Glutamatergic neuron (in vitro differentiated cells): ENCODE measurements at regions not wholly inside any gene's neighbourhood (a gene's known extent, or its start where the extent isn't known, plus 50 kb on each side); places are given as distances from the start of the nearest gene placed in this dataset.

Experiments used
- DNase-seq: peaks from one replicate; pipeline ENCODE4 v3.0.0; 2022
- H3K27ac Mint-ChIP-seq: one replicate; pipeline ENCODE4 v1.8.0; 2020; ENCODE audit warnings: mild to moderate bottlenecking, mixed read lengths, inconsistent platforms; ENCODE audit not compliant: unreplicated experiment
- H3K27me3 Mint-ChIP-seq: one replicate; pipeline ENCODE4 v1.8.0; 2020; ENCODE audit warnings: mild to moderate bottlenecking, moderate library complexity, mixed read lengths, inconsistent platforms; ENCODE audit not compliant: unreplicated experiment
- H3K36me3 Mint-ChIP-seq: one replicate; pipeline ENCODE4 v1.8.0; 2020; ENCODE audit warnings: mild to moderate bottlenecking, mixed read lengths, inconsistent platforms; ENCODE audit not compliant: unreplicated experiment
- H3K4me1 Mint-ChIP-seq: one replicate; pipeline ENCODE4 v1.8.0; 2020; ENCODE audit warnings: mild to moderate bottlenecking, low read depth, mixed read lengths, inconsistent platforms; ENCODE audit not compliant: unreplicated experiment
- H3K4me3 Mint-ChIP-seq: one replicate; pipeline ENCODE4 v1.8.0; 2020; ENCODE audit warnings: mild to moderate bottlenecking, mixed read lengths, inconsistent platforms; ENCODE audit not compliant: unreplicated experiment
- H3K9me3 Mint-ChIP-seq: one replicate; pipeline ENCODE4 v1.8.0; 2020; ENCODE audit warnings: mild to moderate bottlenecking, moderate library complexity, mixed read lengths, inconsistent platforms; ENCODE audit not compliant: unreplicated experiment
- TF ChIP-seq, protein P1 (sequence below): fragments of 200-600 bp; sonication (generic); IDR thresholded peaks from one replicate; pipeline ENCODE4 v1.5.0; 2021; ENCODE audit not compliant: partially characterized antibody, unreplicated experiment

- peaks cover 5% of the 10 kb centered on the region for H3K4me1 Mint-ChIP-seq
- TF ChIP-seq, protein P1, sequence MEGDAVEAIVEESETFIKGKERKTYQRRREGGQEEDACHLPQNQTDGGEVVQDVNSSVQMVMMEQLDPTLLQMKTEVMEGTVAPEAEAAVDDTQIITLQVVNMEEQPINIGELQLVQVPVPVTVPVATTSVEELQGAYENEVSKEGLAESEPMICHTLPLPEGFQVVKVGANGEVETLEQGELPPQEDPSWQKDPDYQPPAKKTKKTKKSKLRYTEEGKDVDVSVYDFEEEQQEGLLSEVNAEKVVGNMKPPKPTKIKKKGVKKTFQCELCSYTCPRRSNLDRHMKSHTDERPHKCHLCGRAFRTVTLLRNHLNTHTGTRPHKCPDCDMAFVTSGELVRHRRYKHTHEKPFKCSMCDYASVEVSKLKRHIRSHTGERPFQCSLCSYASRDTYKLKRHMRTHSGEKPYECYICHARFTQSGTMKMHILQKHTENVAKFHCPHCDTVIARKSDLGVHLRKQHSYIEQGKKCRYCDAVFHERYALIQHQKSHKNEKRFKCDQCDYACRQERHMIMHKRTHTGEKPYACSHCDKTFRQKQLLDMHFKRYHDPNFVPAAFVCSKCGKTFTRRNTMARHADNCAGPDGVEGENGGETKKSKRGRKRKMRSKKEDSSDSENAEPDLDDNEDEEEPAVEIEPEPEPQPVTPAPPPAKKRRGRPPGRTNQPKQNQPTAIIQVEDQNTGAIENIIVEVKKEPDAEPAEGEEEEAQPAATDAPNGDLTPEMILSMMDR = no peak
- H3K27ac Mint-ChIP-seq = no peak overlapping the region
- DNase-seq = no peak
- no peaks in the 10 kb centered on the region for H3K27me3 Mint-ChIP-seq
- H3K36me3 Mint-ChIP-seq = peaks cover 25% of the 10 kb centered on the region
- peaks cover 5% of the 10 kb centered on the region for H3K9me3 Mint-ChIP-seq
- H3K4me3 Mint-ChIP-seq = no peak overlapping the region
These were observed 399.9 kb downstream of the RAB28 start for GRCh38 chr4:13084210-13084609.

- peaks cover 5% of the 10 kb centered on the region for H3K9me3 Mint-ChIP-seq
- H3K4me3 Mint-ChIP-seq = no peak overlapping the region
- DNase-seq = no peak
- H3K27me3 Mint-ChIP-seq = no peaks in the 10 kb centered on the region
- H3K36me3 Mint-ChIP-seq = peaks cover 22% of the 10 kb centered on the region
- H3K27ac Mint-ChIP-seq = no peak overlapping the region
- TF ChIP-seq, protein P1 = no peak
- no peaks in the 10 kb centered on the region for H3K4me1 Mint-ChIP-seq
These were observed 402.3 kb downstream of the RAB28 start for GRCh38 chr4:13081830-13082229.

DNA sequence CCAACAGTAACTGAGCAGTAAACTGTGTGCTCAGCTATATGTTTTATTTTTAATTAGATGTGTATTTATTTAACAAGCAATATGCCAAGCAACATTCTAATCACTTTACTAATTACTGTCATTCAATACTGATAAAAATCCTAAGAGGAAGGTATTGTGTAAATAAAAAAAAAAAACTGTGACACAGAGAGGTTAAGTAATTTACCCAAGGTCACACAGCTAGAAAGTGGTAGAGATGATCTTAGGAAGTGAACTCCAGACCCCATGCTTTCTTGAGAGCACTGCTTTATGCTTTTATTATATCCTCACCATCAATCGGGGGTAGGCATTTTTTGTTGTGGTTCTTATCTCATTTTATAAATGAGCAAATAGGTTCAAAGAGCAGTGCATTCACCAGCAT lies 417.1 kb downstream of the RAB28 start:
- Mint-ChIP-seq H3K4me3 (no peak overlapping the region), H3K9me3 (no peaks in the 10 kb centered on the region), H3K4me1 (no peaks in the 10 kb centered on the region), H3K27me3 (no peaks in the 10 kb centered on the region), H3K36me3 (no peaks in the 10 kb centered on the region), H3K27ac (no peak overlapping the region)
- no peak for DNase-seq
- TF ChIP-seq, protein P1 = no peak

- Mint-ChIP-seq H3K9me3 (no peaks in the 10 kb centered on the region), H3K4me1 (no peaks in the 10 kb centered on the region), H3K4me3 (no peak overlapping the region), H3K36me3 (no peaks in the 10 kb centered on the region), H3K27me3 (no peaks in the 10 kb centered on the region), H3K27ac (no peak overlapping the region)
- TF ChIP-seq, protein P1 = no peak
- no peak for DNase-seq
These were observed 425.1 kb downstream of the RAB28 start for GRCh38 chr4:13059019-13059418.

- Mint-ChIP-seq H3K4me3 (no peak overlapping the region), H3K36me3 (no peaks in the 10 kb centered on the region), H3K27me3 (no peaks in the 10 kb centered on the region), H3K9me3 (no peaks in the 10 kb centered on the region), H3K4me1 (no peaks in the 10 kb centered on the region), H3K27ac (no peak overlapping the region)
- DNase-seq = no peak
- TF ChIP-seq, protein P1 = no peak
These were observed 427.4 kb downstream of the RAB28 start for GRCh38 chr4:13056630-13057189.
